Endothelial cell of umbilical vein (primary cell): ENCODE measurements at regions not wholly inside any gene's neighbourhood (a gene's known extent, or its start where the extent isn't known, plus 50 kb on each side); places are given as distances from the start of the nearest gene placed in this dataset.

Source experiments
- BruUV-seq: library from RNA; stranded (reverse); fragments of 400-500 nt; replicated peaks from 2 replicates; lab custom pipeline; 2021; lab: Mats Ljungman, UMichigan
- CTCF ChIA-PET: fragments of 300-600, 350-600 bp; sonication (Branson Sonifier 250); formaldehyde crosslinking; loops from one replicate; lab custom pipeline; 2021; ENCODE audit warnings: antibody characterized with exemption, inconsistent platforms; lab: Charles Lee
- POLR2A ChIA-PET: fragments of 300-600, 350-600 bp; sonication (Branson Sonifier 250); formaldehyde crosslinking; loops from one replicate; lab custom pipeline; 2021; ENCODE audit warnings: antibody characterized with exemption, inconsistent platforms; lab: Charles Lee
- DNase-seq: peaks from one replicate; pipeline ENCODE4 v3.0.0-alpha.2; 2011; ENCODE audit warnings: low read depth, low spot score
- FAIRE-seq: peaks from 2 replicates; lab custom pipeline; 2011; peaks lifted over from hg19 to GRCh38; lab: Jason Lieb, UNC
- H2AFZ ChIP-seq: 2 replicates; pipeline ENCODE4 v1.6.0; 2012; ENCODE audit warnings: low read depth, low read length, control low read depth, inconsistent platforms
- H3K27ac ChIP-seq: 2 replicates; pipeline ENCODE4 v1.5.1; 2011; ENCODE audit warnings: low read depth, mild to moderate bottlenecking, control low read depth, low read length, moderate library complexity; ENCODE audit not compliant: insufficient read depth
- H3K27me3 ChIP-seq, 2 experiments: 2 replicates each; pipeline versions ENCODE4 v1.6.0 to v1.6.1; 2011; ENCODE audit warnings: low read length in 2 of 2, mixed read lengths in 1 of 2; ENCODE audit not compliant: control insufficient read depth in 2 of 2, insufficient read depth in 2 of 2
- H3K36me3 ChIP-seq, 2 experiments: 2 replicates in 1 of 2; 3 replicates in 1 of 2; pipeline ENCODE4 v1.5.1; 2011; ENCODE audit warnings: low read length in 2 of 2, mild to moderate bottlenecking in 1 of 2, moderate library complexity in 1 of 2; ENCODE audit not compliant: control insufficient read depth in 2 of 2, insufficient read depth in 2 of 2; ENCODE audit errors: extremely low read depth in 1 of 2
- H3K4me1 ChIP-seq: 3 replicates; pipeline ENCODE4 v1.5.1; 2011; ENCODE audit warnings: mild to moderate bottlenecking, low read length; ENCODE audit not compliant: control insufficient read depth, insufficient read depth; ENCODE audit errors: extremely low read depth
- H3K4me2 ChIP-seq: 2 replicates; pipeline ENCODE4 v1.6.1; 2011; ENCODE audit warnings: low read length, control low read depth, mixed read lengths; ENCODE audit not compliant: insufficient read depth
- H3K4me3 ChIP-seq, 3 experiments: fragments of 200-600 bp in 1 of 3; sonication (generic), shearing (Covaris generic) in 1 of 3; replicated peaks in 1 of 3; 2 replicates each; pipeline ENCODE4 v1.5.1; 2011 to 2016; ENCODE audit warnings: control low read depth in 3 of 3, low read length in 3 of 3, mild to moderate bottlenecking in 2 of 3, inconsistent platforms in 1 of 3, low read depth in 1 of 3, moderate library complexity in 1 of 3; ENCODE audit not compliant: insufficient read depth in 1 of 3
- H3K79me2 ChIP-seq: 2 replicates; pipeline ENCODE4 v1.6.0; 2012; ENCODE audit warnings: low read length, inconsistent platforms; ENCODE audit not compliant: control insufficient read depth, insufficient read depth
- H3K9ac ChIP-seq: replicated peaks from 2 replicates; pipeline ENCODE3; 2011; ENCODE audit warnings: low read length, control low read depth; ENCODE audit not compliant: insufficient read depth; ENCODE audit errors: extremely low read depth
- H3K9me1 ChIP-seq: replicated peaks from 3 replicates; pipeline ENCODE4 v1.6.0; 2011; ENCODE audit warnings: mild to moderate bottlenecking, low read length; ENCODE audit not compliant: control insufficient read depth, insufficient read depth; ENCODE audit errors: extremely low read depth
- H3K9me3 ChIP-seq: replicated peaks from 2 replicates; pipeline ENCODE4 v1.5.1; 2012; ENCODE audit warnings: low read length, inconsistent platforms; ENCODE audit not compliant: control insufficient read depth, insufficient read depth
- H4K20me1 ChIP-seq: replicated peaks from 2 replicates; pipeline ENCODE3; 2011; ENCODE audit warnings: mild to moderate bottlenecking, low read length; ENCODE audit not compliant: control insufficient read depth, insufficient read depth; ENCODE audit errors: extremely low read depth
- CTCF ChIP-seq, 2 donors: IDR thresholded peaks; 1 replicate in 1 of 2; 2 replicates in 1 of 2; pipeline ENCODE4 v1.5.1; 2011; ENCODE audit warnings: low read length in 2 of 2, mild to moderate bottlenecking in 2 of 2, moderate library complexity in 2 of 2, control low read depth in 1 of 2, inconsistent platforms in 1 of 2, low read depth in 1 of 2; ENCODE audit not compliant: insufficient read depth in 1 of 2; ENCODE audit errors: extremely low read depth in 1 of 2
- EZH2 ChIP-seq: IDR thresholded peaks from 2 replicates; pipeline ENCODE4 v1.6.1; 2012; ENCODE audit warnings: borderline replicate concordance, low read depth, mild to moderate bottlenecking, moderate library complexity, low read length, inconsistent platforms; ENCODE audit not compliant: severe bottlenecking
- FOS ChIP-seq: IDR thresholded peaks from 2 replicates; pipeline ENCODE4 v1.6.1; 2011; ENCODE audit warnings: mild to moderate bottlenecking, low read length, moderate library complexity, borderline replicate concordance; ENCODE audit not compliant: insufficient read depth
- GATA2 ChIP-seq: IDR thresholded peaks from 2 replicates; pipeline ENCODE4 v1.7.0; 2011; ENCODE audit warnings: low read depth, mild to moderate bottlenecking, moderate library complexity, mixed read lengths, low read length; ENCODE audit not compliant: insufficient read length, insufficient read depth
- JUN ChIP-seq: IDR thresholded peaks from 2 replicates; pipeline ENCODE4 v1.6.1; 2011; ENCODE audit warnings: borderline replicate concordance, low read depth; ENCODE audit not compliant: insufficient read length, insufficient read depth
- MAX ChIP-seq: IDR thresholded peaks from 2 replicates; pipeline ENCODE4 v1.6.1; 2011; ENCODE audit not compliant: insufficient read depth, insufficient read length
- MYC ChIP-seq: IDR thresholded peaks from one replicate; pipeline ENCODE4 v1.6.1; 2011; ENCODE audit warnings: mild to moderate bottlenecking, low read depth, low read length
- POLR2A ChIP-seq: IDR thresholded peaks from 2 replicates; pipeline ENCODE4 v1.6.1; 2012; ENCODE audit warnings: low read depth, mild to moderate bottlenecking, control low read depth, low read length
- POLR2AphosphoS5 ChIP-seq: IDR thresholded peaks from 2 replicates; pipeline ENCODE4 v1.6.1; 2012; ENCODE audit warnings: low read depth, mild to moderate bottlenecking, control low read depth, low read length, moderate library complexity; ENCODE audit not compliant: insufficient read depth
- dilution Hi-C: fragments of 300-500 bp; cut with MboI; formaldehyde crosslinking; loops from one replicate; pipeline ENCODE4 v1.15.0; 2019; ENCODE audit warnings: low sequenced_read_pairs; ENCODE audit not compliant: extremely low pct_ligation_motif_present
- intact Hi-C: fragments of 100-400 bp; cut with micrococcal nuclease; formaldehyde crosslinking; loops from one replicate; pipeline ENCODE4 v1.10.0; 2022

GRCh38 chr20:19104186-19104585 lies 108.3 kb upstream of the SLC24A3 start:
- no peak for FAIRE-seq
- dilution Hi-C loops, result no loop called here
- H4K20me1 ChIP-seq, result no peaks in the 10 kb centered on the region
- no peaks in the 10 kb centered on the region for H3K9me1 ChIP-seq
- H3K4me3 ChIP-seq, result no peak overlapping the region
- no peaks in the 10 kb centered on the region for H3K79me2 ChIP-seq
- no TSS peak for BruUV-seq
- H3K36me3 ChIP-seq, result no peaks in the 10 kb centered on the region
- no peak overlapping the region for H3K9ac ChIP-seq
- no peak overlapping the region for H2AFZ ChIP-seq
- H3K4me1 ChIP-seq, result no peaks in the 10 kb centered on the region
- CTCF ChIA-PET, result no interaction called here
- DNase-seq, result no peak
- POLR2A ChIA-PET, result no interaction called here
- peaks cover 5% of the 10 kb centered on the region for H3K9me3 ChIP-seq
- no peak overlapping the region for H3K4me2 ChIP-seq
- no peak overlapping the region for H3K27ac ChIP-seq
- TF ChIP-seq GATA2 (no peak), JUN (no peak), CTCF (IDR thresholded peaks at IDR 0.05; ENCODE audit: extremely low read depth in 1 of 2, insufficient read depth in 1 of 2, low read depth in 1 of 2, low read length in 2 of 2) (no peak), MAX (no peak), POLR2AphosphoS5 (no peak), FOS (no peak), MYC (no peak), POLR2A (no peak), EZH2 (no peak)
- intact Hi-C loops, result no loop called here
- H3K27me3 ChIP-seq, result no peaks in the 10 kb centered on the region
